ENCODE measurements at regions not wholly inside any gene's neighbourhood (a gene's known extent, or its start where the extent isn't known, plus 50 kb on each side); places are given as distances from the start of the nearest gene placed in this dataset.
"Not testable (repeated sequence)": the region's sequence is repeated elsewhere in the genome, so short reads cannot be mapped to it uniquely, and the experiment has no call there.

- DNase-seq = no peak
Measured at GRCh38 chr15:47035475-47036406, 681.6 kb upstream of the SEMA6D start.

GRCh38 chr15:47037003-47037402 is 680.3 kb upstream of the SEMA6D start:
- DNase-seq = no peak

GRCh38 chr15:47039225-47039624 is 678.1 kb upstream of the SEMA6D start:
- no peak for DNase-seq

GRCh38 chr15:47041301-47041700 is 676.0 kb upstream of the SEMA6D start:
- no peak for DNase-seq

- not testable (repeated sequence) for DNase-seq
Measured at GRCh38 chr15:47047981-47048380, 669.3 kb upstream of the SEMA6D start.

- DNase-seq = no peak
Measured at GRCh38 chr15:47066392-47066791, 650.9 kb upstream of the SEMA6D start.

GRCh38 chr15:47077846-47078245 is 639.5 kb upstream of the SEMA6D start:
- DNase-seq = not testable (repeated sequence)

- no peak for DNase-seq
Measured at GRCh38 chr15:47095833-47096232, 621.5 kb upstream of the SEMA6D start.

- not testable (repeated sequence) for DNase-seq
Measured at GRCh38 chr15:47098526-47098925, 618.8 kb upstream of the SEMA6D start.

GRCh38 chr15:47099801-47100200 is 617.5 kb upstream of the SEMA6D start:
- not testable (repeated sequence) for DNase-seq

- DNase-seq = not testable (repeated sequence)
Measured at GRCh38 chr15:47108800-47109199, 608.5 kb upstream of the SEMA6D start.

GRCh38 chr15:47116698-47117097 is 600.6 kb upstream of the SEMA6D start:
- no peak for DNase-seq

- no peak for DNase-seq
Measured at GRCh38 chr15:47119349-47119748, 598.0 kb upstream of the SEMA6D start.

GRCh38 chr15:47124430-47125102 is 592.7 kb upstream of the SEMA6D start:
- no peak for DNase-seq

- DNase-seq = no peak
Measured at GRCh38 chr15:47129033-47129432, 588.3 kb upstream of the SEMA6D start.

GRCh38 chr15:47131450-47131849 is 585.9 kb upstream of the SEMA6D start:
- not testable (repeated sequence) for DNase-seq

- DNase-seq = no peak
Measured at GRCh38 chr15:47135267-47135666, 582.0 kb upstream of the SEMA6D start.

- DNase-seq = no peak
Measured at GRCh38 chr15:47136236-47136635, 581.1 kb upstream of the SEMA6D start.

- DNase-seq = no peak
Measured at GRCh38 chr15:47139965-47140364, 577.3 kb upstream of the SEMA6D start.

- DNase-seq = no peak
Measured at GRCh38 chr15:47157827-47158226, 559.5 kb upstream of the SEMA6D start.

- DNase-seq = no peak
Measured at GRCh38 chr15:47158573-47158972, 558.7 kb upstream of the SEMA6D start.

GRCh38 chr15:47177177-47177576 is 540.1 kb upstream of the SEMA6D start:
- DNase-seq = no peak

- no peak for DNase-seq
Measured at GRCh38 chr15:47179988-47180387, 537.3 kb upstream of the SEMA6D start.

- DNase-seq = no peak
Measured at GRCh38 chr15:47182818-47183217, 534.5 kb upstream of the SEMA6D start.

Data from NCI-H226 (cell line).